Keratinocyte (primary cell): ENCODE measurements at regions not wholly inside any gene's neighbourhood (a gene's known extent, or its start where the extent isn't known, plus 50 kb on each side); places are given as distances from the start of the nearest gene placed in this dataset.

Experiments
- CTCF ChIP-seq, 3 experiments: IDR thresholded peaks in 1 of 3; conservative IDR thresholded peaks in 1 of 3; optimal IDR thresholded peaks in 1 of 3; 2 replicates in 2 of 3; 3 replicates in 1 of 3; pipeline versions ENCODE3 to v1.5.1; 2011; ENCODE audit warnings: low read length in 3 of 3, mild to moderate bottlenecking in 3 of 3, moderate library complexity in 2 of 3, control low read depth in 1 of 3, inconsistent platforms in 1 of 3; ENCODE audit not compliant: insufficient read depth in 2 of 3; ENCODE audit errors: extremely low read depth in 1 of 3
- EZH2 ChIP-seq: IDR thresholded peaks from one replicate; pipeline ENCODE4 v1.6.1; 2012; ENCODE audit warnings: inconsistent platforms, mild to moderate bottlenecking, low read length, moderate library complexity

DNA sequence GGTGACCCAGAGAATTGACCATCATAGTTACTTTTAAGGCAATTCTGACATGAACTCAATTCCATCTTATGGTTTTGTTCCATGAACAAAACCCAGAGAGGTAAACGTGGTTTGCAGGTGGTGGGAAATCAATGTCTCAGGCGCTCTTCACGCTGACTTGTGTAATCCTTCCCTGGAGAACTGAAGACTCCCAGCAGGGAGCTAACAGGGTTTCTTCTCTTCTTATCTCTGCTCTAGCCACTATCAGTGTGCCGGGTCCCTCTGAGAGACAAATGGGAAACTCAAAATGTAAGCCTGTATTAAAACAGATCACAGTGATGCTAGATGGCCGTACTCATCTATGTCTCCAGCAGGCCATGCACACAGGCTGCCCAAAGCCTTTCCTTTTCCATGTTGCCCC lies 57.6 kb upstream of the ARGLU1 start:
- TF ChIP-seq CTCF (optimal IDR thresholded peaks at IDR 0.05 in 1 of 3, IDR thresholded peaks at IDR 0.05 in 1 of 3, conservative IDR thresholded peaks at IDR 0.05 in 1 of 3; ENCODE audit: extremely low read depth in 1 of 3, insufficient read depth in 2 of 3, low read length in 3 of 3): no peak
- TF ChIP-seq EZH2: no peak
